Heart left ventricle (tissue), 13 donors: ENCODE measurements at regions not wholly inside any gene's neighbourhood (a gene's known extent, or its start where the extent isn't known, plus 50 kb on each side); places are given as distances from the start of the nearest gene placed in this dataset.

ENCODE experiments used
- POLR2A ChIP-seq, 2 donors: fragments of 450-650 bp; IDR thresholded peaks; one replicate each; pipeline ENCODE4 v1.6.1; 2017; ENCODE audit warnings: antibody characterized with exemption in 2 of 2, mild to moderate bottlenecking in 2 of 2, moderate library complexity in 2 of 2
- TF ChIP-seq, protein P1 (sequence below), 12 donors: fragments of 200-600 bp; sonication (generic) in 4 of 12; IDR thresholded peaks; one replicate each; pipeline versions ENCODE4 v1.5.0 to v1.8.0; 2018 to 2022; ENCODE audit warnings: antibody characterized with exemption in 12 of 12, mild to moderate bottlenecking in 5 of 12
- donor health status: ischemic (EF 13 %, LVEDD 7.1; RV severe dilation, severe dysfunction).
- donor health status: DM: no; HTN: yes; CAD: no.
- donor health status: DM: no; HTN: no; CAD: no.
- donor health status: ischemic (EF 25% LVEDD 6.9; RV normal size, moderate dysfunction).
- donor health status: ischemic (EF 25% LVEDD 5.7; RV mildly dilated, moderate dysfunction).
- donor health status: ischemic (EF 35%, LVEDD 5.7; RV mildly dilated, moderate dysfunction).
- donor health status: nonischemic (EF 11% LVEDD 7.7; RV severe dilation, severe dysfunction).
- donor health status: DM: yes; HTN: yes; CAD: no.
- donor health status: PGD.
- donor health status: ischemic (EF 29% LVEDD 5.4; RV normal size, mild dysfunction).
- donor health status: nonischemic (EF 23%, LVEDD 6.1; RV moderate dilation, normal function).

DNA sequence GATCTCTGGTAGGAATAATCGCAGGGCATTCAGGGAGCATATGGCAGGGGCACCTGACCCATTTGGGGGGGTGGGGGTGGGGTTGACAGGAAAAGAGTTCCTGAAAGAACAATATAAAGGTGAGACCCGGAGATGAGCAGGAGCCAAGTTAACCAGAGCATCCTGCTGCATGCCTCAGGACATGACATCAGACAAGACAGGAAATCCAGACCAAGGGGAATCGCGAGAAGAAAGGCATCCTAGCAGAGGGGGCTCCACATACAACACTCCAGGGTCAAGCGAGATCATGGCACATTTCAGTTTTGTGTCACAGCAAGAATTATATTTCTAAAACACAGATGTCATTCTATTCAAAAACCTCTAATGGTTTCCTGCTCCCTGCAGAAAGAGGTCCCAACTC lies 393.1 kb downstream of the COG6 start:
- TF ChIP-seq, protein P1, sequence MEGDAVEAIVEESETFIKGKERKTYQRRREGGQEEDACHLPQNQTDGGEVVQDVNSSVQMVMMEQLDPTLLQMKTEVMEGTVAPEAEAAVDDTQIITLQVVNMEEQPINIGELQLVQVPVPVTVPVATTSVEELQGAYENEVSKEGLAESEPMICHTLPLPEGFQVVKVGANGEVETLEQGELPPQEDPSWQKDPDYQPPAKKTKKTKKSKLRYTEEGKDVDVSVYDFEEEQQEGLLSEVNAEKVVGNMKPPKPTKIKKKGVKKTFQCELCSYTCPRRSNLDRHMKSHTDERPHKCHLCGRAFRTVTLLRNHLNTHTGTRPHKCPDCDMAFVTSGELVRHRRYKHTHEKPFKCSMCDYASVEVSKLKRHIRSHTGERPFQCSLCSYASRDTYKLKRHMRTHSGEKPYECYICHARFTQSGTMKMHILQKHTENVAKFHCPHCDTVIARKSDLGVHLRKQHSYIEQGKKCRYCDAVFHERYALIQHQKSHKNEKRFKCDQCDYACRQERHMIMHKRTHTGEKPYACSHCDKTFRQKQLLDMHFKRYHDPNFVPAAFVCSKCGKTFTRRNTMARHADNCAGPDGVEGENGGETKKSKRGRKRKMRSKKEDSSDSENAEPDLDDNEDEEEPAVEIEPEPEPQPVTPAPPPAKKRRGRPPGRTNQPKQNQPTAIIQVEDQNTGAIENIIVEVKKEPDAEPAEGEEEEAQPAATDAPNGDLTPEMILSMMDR (IDR thresholded peaks at IDR 0.05) = no peak
- no peak for TF ChIP-seq POLR2A (IDR thresholded peaks at IDR 0.05)
